T-helper 2 cell (primary cell): ENCODE measurements at regions not wholly inside any gene's neighbourhood (a gene's known extent, or its start where the extent isn't known, plus 50 kb on each side); places are given as distances from the start of the nearest gene placed in this dataset.

ENCODE experiments used
- DNase-seq, 5 experiments: peaks; one replicate each; pipeline versions ENCODE4 v3.0.0 to v3.0.0-alpha.2; 2012 to 2022

- no peak for DNase-seq
Observed at GRCh38 chr11:119936426-119936825, 201.5 kb downstream of the TRIM29 start.

DNA sequence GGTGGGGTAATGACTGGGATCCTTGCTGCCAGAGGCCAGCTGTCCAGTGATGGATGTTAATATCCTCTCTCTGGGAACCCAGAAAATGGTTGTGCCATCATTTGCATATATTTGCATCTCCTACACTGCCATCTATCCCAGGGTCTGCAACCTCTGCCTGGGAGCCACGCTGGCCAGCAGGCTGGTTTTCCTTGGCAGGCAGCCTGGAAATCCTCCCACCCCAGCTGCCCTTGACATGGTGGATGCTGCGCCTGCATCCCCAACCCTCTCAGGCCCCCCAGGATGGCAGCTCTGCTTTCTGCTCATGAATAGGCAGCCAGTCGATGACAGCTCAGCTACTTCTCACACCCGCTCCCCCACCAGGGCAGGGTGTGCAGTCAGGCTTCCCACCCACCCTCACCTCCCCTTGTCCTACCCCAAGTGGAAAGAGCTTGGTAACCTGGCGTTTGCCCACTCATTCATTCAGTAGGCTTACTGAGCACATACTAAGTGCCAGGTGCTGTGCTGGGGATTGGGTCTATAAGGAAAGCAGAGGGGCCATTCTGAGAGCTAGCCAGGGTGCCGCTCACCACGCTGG, 202.5 kb downstream of the TRIM29 start:
- DNase-seq: no peak

GRCh38 chr11:119934866-119935265, 203.0 kb downstream of the TRIM29 start:
- DNase-seq: no peak

- DNase-seq: no peak
Observed at GRCh38 chr11:119934267-119934666, 203.6 kb downstream of the TRIM29 start.

- DNase-seq: no peak
Observed at GRCh38 chr11:119933584-119933983, 204.3 kb downstream of the TRIM29 start.

- no peak for DNase-seq
Observed at GRCh38 chr11:119932828-119933562, 204.0 kb upstream of the NECTIN1 start.

- DNase-seq: no peak
Observed at GRCh38 chr11:119928047-119928446, 199.0 kb upstream of the NECTIN1 start.

DNA sequence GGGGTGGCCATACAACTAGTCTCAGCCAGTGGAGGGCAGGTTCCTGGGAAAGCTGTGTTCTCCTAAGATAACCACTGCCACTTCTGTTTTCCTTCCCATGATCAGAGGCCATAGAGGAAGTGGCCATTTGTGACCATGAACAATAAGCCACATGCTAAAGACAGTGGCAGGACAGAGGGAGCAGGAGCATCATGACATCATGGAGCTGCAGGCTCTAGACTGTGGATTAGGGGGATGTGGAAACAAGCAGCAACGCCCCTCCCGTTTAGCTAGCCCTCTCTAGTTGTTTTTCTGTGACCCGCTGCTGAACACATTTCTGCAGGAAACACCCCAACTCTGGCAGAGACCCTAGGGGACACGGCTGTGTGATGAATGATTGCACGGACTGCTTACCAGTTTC, 195.0 kb upstream of the NECTIN1 start:
- DNase-seq: no peak

GRCh38 chr11:119921571-119921970, 192.6 kb upstream of the NECTIN1 start:
- no peak for DNase-seq

- no peak for DNase-seq
Observed at GRCh38 chr11:119920666-119921387, 191.8 kb upstream of the NECTIN1 start.

DNA sequence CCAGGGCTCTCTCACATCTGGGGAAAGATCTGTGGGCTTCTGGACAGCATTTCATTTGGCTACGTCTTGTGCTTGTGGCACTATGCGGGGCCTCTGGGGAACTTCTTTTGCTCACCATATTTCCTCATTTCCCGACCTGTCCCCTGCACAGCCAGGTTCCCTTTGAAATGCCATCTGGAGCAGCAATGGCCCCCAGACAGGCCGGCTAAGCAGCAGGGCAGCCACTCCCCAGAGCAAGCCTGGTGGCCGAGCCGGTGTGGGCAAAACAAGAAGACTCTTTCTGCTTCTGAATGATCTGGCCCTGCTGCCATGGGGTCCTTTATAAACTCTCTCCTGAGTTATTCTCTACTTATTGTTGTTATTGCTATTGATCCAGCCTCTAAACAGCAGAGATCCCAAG, 190.7 kb upstream of the NECTIN1 start:
- no peak for DNase-seq

DNA sequence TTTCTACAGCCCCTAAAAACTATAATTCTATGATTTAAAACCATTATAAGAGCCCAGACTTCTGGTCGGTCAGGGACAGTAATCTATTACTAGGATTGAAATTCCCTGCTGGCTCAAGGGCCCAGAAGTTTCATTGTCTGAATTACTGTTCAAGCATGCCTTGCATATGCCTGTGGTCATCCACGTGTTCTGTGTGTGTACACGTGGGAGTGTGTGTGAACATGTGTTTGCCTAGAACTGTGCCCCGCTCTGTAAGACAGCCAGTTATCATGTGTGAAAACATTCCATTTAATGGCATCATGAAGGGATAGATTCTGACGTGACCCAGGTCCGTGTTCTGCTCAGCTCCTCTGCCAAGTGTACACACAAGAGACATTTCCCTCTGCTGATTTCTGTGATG, 189.3 kb upstream of the NECTIN1 start:
- DNase-seq: no peak

DNA sequence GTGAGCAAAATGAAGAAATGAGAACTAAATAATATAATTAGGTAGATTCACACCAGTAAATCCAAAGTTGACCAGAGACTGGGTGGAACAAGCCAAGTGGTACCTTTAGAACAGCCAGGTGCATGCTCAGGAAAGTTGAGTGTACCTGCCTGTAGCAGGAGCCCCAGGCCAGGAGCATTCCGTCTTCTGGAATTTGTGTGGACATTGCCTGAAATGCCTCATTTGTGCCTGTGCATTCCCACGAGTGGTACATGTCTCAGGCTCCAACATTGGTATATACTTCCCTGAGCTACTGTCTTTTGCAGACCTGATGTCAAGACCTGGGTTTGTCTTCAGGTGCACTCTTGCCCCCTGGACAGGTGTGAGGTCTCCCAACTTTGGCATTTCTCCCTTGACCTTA, 187.6 kb upstream of the NECTIN1 start:
- DNase-seq: no peak

DNA sequence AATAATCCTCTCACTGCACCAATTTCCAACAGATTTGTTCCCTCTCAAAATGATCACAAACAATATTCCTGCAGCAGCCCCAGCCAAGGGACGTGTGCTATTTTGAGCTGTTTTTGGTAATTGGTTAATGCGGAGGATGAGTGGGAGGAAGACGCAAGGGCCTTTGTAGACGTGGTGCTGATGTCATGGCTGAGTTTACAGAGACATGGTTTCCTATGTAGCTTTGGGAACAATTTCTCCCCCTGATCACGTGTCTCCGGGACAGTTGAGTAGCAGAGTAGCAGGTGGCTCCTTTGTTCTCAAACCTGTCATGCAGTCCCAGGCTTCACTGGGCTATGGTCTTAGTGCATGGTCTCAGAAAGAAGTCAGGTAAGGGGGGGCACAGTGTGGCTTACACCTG, 183.2 kb upstream of the NECTIN1 start:
- no peak for DNase-seq

- DNase-seq: no peak
Observed at GRCh38 chr11:119910650-119911049, 181.7 kb upstream of the NECTIN1 start.

- no peak for DNase-seq
Observed at GRCh38 chr11:119910051-119910450, 181.1 kb upstream of the NECTIN1 start.

- DNase-seq: no peak
Observed at GRCh38 chr11:119909495-119909894, 180.5 kb upstream of the NECTIN1 start.

GRCh38 chr11:119909077-119909476, 180.1 kb upstream of the NECTIN1 start:
- DNase-seq: no peak

- DNase-seq: no peak
Observed at GRCh38 chr11:119908573-119908904, 179.5 kb upstream of the NECTIN1 start.

- no peak for DNase-seq
Observed at GRCh38 chr11:119907878-119908572, 179.0 kb upstream of the NECTIN1 start.

DNA sequence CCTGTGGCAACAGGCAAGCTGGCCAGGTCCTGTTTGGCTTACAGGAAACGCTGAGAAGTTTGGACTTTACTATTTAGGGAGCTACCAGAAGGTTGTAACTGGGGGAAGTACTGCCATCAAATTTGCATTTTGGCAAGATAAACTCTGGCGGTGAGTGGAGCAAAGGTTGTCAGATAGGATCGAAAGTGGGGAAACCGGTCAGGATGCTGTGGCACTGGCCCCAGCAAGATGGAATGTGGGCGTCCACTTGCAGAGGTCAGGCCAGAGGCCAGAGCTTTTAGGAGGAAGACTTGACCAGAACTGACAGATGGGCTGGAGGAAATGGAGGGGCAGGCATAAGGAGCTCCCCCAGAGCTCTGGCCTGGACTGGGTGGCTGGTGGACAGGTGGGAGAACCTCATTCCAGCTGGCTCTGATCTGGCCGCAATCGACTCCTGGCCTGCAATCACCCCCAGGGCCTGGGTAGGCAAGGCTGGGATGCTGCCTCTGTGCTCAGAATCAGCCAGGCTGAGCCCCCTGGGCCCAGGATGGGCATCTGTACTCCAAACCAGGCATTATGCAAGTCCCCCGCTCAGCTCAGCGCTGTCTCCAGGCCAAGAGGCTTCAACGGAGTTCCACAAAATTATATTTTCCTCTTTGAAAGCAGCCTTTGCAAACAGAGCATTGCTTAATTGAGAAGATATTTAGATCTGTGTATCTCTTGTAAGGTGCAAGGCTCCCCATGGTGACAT, 178.3 kb upstream of the NECTIN1 start:
- DNase-seq: no peak

GRCh38 chr11:119906376-119906775, 177.4 kb upstream of the NECTIN1 start:
- no peak for DNase-seq

DNA sequence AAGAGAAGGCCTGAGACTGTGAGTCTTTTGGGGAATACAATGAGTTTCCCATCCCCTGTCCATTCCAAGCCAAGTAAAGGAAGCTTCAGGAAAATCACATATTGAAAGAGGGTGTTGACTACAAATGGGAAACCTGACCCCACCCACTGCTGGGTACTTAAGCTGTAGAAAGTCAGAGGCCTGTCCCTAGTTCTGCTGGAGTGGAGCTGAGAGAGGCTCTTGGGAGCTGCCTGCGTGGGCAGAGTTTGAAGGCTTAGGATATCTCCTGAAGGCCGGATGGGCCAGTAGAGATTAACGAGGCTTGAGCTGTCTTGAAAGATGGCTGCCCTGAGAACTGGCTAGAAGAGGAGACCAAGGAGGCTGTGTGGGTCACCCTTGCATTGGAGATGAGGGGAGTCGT, 176.2 kb upstream of the NECTIN1 start:
- DNase-seq: no peak
